ENCODE measurements at regions not wholly inside any gene's neighbourhood (a gene's known extent, or its start where the extent isn't known, plus 50 kb on each side); places are given as distances from the start of the nearest gene placed in this dataset.

GRCh38 chr6:66675906-66676305, 968.9 kb upstream of the EYS start:
- TF ChIP-seq POLR2A (IDR thresholded peaks at IDR 0.05) = no peak
- intact Hi-C loops (cut with DNase I) = no loop called here
- no peaks in the 10 kb centered on the region for H3K4me1 ChIP-seq

DNA sequence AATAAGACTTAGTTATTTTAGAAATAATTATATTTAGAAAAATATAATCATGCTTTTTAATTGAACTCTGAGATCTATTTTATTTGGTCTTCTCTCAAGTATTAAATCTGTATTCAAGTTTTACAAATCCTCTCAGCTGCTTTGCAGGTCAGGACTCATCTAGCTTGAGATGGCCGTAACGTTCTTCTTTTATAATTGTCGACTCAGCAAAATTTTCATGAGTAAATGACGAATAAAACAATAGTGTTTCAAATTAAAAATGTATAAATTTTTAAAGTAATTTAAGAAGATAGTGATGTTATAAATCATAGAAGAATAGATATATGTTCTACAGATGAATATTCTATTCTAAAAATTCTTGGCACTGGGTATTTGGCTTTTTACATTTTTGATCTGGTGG, 957.1 kb upstream of the EYS start:
- Histone ChIP-seq H3K4me1 (no peaks in the 10 kb centered on the region), H3K36me3 (no peaks in the 10 kb centered on the region), H3K9me3 (no peaks in the 10 kb centered on the region), H3K27ac (no peak overlapping the region), H3K27me3 (no peaks in the 10 kb centered on the region), H3K4me3 (no peak overlapping the region)
- no peak for TF ChIP-seq POLR2AphosphoS5 (IDR thresholded peaks at IDR 0.05; ENCODE audit: insufficient read depth in 1 of 2, low read depth in 1 of 2)
- TF ChIP-seq, protein P1, sequence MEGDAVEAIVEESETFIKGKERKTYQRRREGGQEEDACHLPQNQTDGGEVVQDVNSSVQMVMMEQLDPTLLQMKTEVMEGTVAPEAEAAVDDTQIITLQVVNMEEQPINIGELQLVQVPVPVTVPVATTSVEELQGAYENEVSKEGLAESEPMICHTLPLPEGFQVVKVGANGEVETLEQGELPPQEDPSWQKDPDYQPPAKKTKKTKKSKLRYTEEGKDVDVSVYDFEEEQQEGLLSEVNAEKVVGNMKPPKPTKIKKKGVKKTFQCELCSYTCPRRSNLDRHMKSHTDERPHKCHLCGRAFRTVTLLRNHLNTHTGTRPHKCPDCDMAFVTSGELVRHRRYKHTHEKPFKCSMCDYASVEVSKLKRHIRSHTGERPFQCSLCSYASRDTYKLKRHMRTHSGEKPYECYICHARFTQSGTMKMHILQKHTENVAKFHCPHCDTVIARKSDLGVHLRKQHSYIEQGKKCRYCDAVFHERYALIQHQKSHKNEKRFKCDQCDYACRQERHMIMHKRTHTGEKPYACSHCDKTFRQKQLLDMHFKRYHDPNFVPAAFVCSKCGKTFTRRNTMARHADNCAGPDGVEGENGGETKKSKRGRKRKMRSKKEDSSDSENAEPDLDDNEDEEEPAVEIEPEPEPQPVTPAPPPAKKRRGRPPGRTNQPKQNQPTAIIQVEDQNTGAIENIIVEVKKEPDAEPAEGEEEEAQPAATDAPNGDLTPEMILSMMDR (IDR thresholded peaks at IDR 0.05) = no peak
- TF ChIP-seq POLR2A (IDR thresholded peaks at IDR 0.05) = no peak
- no peak for DNase-seq (ENCODE audit: extremely low spot score in 2 of 2)
- intact Hi-C loops (cut with DNase I) = no loop called here

More at GRCh38 chr6:66675906-66676305, 968.9 kb upstream of the EYS start:
- Histone ChIP-seq H3K27me3 (no peaks in the 10 kb centered on the region), H3K9me3 (no peaks in the 10 kb centered on the region), H3K27ac (no peak overlapping the region), H3K4me3 (no peak overlapping the region), H3K36me3 (no peaks in the 10 kb centered on the region)
- no peak for DNase-seq (ENCODE audit: extremely low spot score in 2 of 2)

- Histone ChIP-seq H3K27me3 (no peaks in the 10 kb centered on the region), H3K4me3 (no peak overlapping the region), H3K27ac (no peak overlapping the region), H3K4me1 (no peaks in the 10 kb centered on the region), H3K36me3 (no peaks in the 10 kb centered on the region), H3K9me3 (no peaks in the 10 kb centered on the region)
- no peak for DNase-seq (ENCODE audit: extremely low spot score in 2 of 2)
- intact Hi-C loops (cut with DNase I) = no loop called here
- TF ChIP-seq POLR2A (IDR thresholded peaks at IDR 0.05) = no peak
- TF ChIP-seq, protein P1 (IDR thresholded peaks at IDR 0.05) = no peak
- no peak for TF ChIP-seq POLR2AphosphoS5 (IDR thresholded peaks at IDR 0.05; ENCODE audit: insufficient read depth in 1 of 2, low read depth in 1 of 2)
These were observed 955.9 kb upstream of the EYS start for GRCh38 chr6:66662721-66663507.

- Histone ChIP-seq H3K4me1 (no peaks in the 10 kb centered on the region), H3K36me3 (no peaks in the 10 kb centered on the region), H3K27me3 (no peaks in the 10 kb centered on the region), H3K27ac (no peak overlapping the region), H3K4me3 (no peak overlapping the region), H3K9me3 (no peaks in the 10 kb centered on the region)
- intact Hi-C loops (cut with DNase I) = no loop called here
- no peak for TF ChIP-seq POLR2A (IDR thresholded peaks at IDR 0.05)
- TF ChIP-seq, protein P1 (IDR thresholded peaks at IDR 0.05) = no peak
- TF ChIP-seq POLR2AphosphoS5 (IDR thresholded peaks at IDR 0.05; ENCODE audit: insufficient read depth in 1 of 2, low read depth in 1 of 2) = no peak
- no peak for DNase-seq (ENCODE audit: extremely low spot score in 2 of 2)
These were observed 955.2 kb upstream of the EYS start for GRCh38 chr6:66662196-66662595.

GRCh38 chr6:66655420-66655819, 948.4 kb upstream of the EYS start:
- no peaks in the 10 kb centered on the region for H3K36me3 ChIP-seq
- no peaks in the 10 kb centered on the region for H3K9me3 ChIP-seq
- DNase-seq (ENCODE audit: extremely low spot score in 2 of 2) = no peak
- intact Hi-C loops (cut with DNase I) = no loop called here
- H3K27ac ChIP-seq = no peak overlapping the region
- TF ChIP-seq POLR2AphosphoS5 (IDR thresholded peaks at IDR 0.05; ENCODE audit: insufficient read depth in 1 of 2, low read depth in 1 of 2) = no peak
- no peaks in the 10 kb centered on the region for H3K27me3 ChIP-seq
- H3K4me1 ChIP-seq = no peaks in the 10 kb centered on the region
- no peak overlapping the region for H3K4me3 ChIP-seq

DNA sequence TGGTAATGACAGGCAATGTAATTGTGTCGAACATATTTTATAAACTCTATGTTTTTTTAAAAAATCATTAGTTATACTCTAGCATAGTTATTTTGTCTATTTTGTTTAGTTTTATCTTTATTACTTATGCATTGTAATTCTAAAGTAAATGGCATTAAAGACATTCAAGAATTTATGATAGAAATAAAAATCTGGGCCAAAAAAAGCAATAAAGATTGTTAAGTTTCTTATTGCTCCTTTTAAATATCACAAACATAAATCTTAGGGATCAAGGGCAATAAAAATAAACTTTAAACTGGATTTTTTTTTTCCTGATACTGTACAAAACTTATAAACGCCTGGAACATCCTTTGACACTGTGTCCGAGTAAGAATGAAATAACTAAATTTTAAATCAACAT, 931.5 kb upstream of the EYS start:
- intact Hi-C loops (cut with DNase I) = no loop called here
- Histone ChIP-seq H3K4me1 (no peaks in the 10 kb centered on the region), H3K27ac (no peak overlapping the region), H3K27me3 (no peaks in the 10 kb centered on the region), H3K36me3 (no peaks in the 10 kb centered on the region), H3K9me3 (no peaks in the 10 kb centered on the region), H3K4me3 (no peak overlapping the region)
- TF ChIP-seq, protein P1 (IDR thresholded peaks at IDR 0.05) = no peak
- TF ChIP-seq POLR2AphosphoS5 (IDR thresholded peaks at IDR 0.05; ENCODE audit: insufficient read depth in 1 of 2, low read depth in 1 of 2) (no peak), POLR2A (IDR thresholded peaks at IDR 0.05) (no peak)
- no peak for DNase-seq (ENCODE audit: extremely low spot score in 2 of 2)

Data from vagina (tissue), 2 donors.